ENCODE measurements at regions not wholly inside any gene's neighbourhood (a gene's known extent, or its start where the extent isn't known, plus 50 kb on each side); places are given as distances from the start of the nearest gene placed in this dataset.

GRCh38 chr20:23167431-23167830, 81.3 kb upstream of the CD93 start:
- TF ChIP-seq POLR2A (IDR thresholded peaks at IDR 0.05): no peak
- no peak for TF ChIP-seq CTCF (IDR thresholded peaks at IDR 0.05)
